ENCODE measurements at regions not wholly inside any gene's neighbourhood (a gene's known extent, or its start where the extent isn't known, plus 50 kb on each side); places are given as distances from the start of the nearest gene placed in this dataset.

DNA sequence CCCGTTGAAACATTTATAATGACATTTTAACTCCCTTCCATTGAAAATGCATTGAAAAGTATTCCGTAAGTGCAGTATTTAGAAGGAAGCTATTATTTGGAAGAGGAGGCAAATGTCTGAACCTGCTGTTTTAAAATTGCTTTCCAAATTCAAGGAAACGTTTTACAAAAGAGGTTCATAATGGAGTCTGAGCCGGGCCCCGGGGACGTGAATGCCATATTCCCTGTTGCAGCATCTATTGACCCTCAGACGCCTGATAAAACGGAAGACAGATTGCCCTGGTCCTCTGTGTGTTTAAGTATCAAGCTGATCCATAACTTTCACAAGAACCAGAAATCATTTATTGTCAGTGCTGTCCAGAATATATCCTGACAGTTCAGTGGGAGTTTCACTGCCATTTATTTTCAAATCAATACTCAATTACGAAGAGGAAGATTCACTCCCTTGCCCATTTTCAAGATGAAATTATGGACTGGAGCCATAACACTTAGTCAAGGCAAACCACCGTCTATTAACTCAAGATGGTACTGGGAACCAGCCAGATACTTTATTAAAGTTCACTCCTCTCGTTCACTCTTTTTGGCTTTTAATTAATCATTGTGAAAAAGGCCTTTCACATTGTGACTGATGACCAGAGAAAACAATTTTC, 435.7 kb upstream of the PFKP start:
- no peaks in the 10 kb centered on the region for H3K79me2 ChIP-seq (ENCODE audit: low read length)
- H3K4me2 ChIP-seq (ENCODE audit: low read length), result no peak overlapping the region
- no peaks in the 10 kb centered on the region for H4K20me1 ChIP-seq (ENCODE audit: low read length)
- TF ChIP-seq EZH2 (IDR thresholded peaks at IDR 0.05; ENCODE audit: low read length, unreplicated experiment) (no peak), EZH2phosphoT487 (IDR thresholded peaks at IDR 0.05; ENCODE audit: borderline replicate concordance, low read length) (no peak)
- TF ChIP-seq, protein P1, sequence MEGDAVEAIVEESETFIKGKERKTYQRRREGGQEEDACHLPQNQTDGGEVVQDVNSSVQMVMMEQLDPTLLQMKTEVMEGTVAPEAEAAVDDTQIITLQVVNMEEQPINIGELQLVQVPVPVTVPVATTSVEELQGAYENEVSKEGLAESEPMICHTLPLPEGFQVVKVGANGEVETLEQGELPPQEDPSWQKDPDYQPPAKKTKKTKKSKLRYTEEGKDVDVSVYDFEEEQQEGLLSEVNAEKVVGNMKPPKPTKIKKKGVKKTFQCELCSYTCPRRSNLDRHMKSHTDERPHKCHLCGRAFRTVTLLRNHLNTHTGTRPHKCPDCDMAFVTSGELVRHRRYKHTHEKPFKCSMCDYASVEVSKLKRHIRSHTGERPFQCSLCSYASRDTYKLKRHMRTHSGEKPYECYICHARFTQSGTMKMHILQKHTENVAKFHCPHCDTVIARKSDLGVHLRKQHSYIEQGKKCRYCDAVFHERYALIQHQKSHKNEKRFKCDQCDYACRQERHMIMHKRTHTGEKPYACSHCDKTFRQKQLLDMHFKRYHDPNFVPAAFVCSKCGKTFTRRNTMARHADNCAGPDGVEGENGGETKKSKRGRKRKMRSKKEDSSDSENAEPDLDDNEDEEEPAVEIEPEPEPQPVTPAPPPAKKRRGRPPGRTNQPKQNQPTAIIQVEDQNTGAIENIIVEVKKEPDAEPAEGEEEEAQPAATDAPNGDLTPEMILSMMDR (conservative IDR thresholded peaks at IDR 0.05; ENCODE audit: low read depth, low read length), result no peak
- H2AFZ ChIP-seq (ENCODE audit: low read length), result no peak overlapping the region
- ChIA-PET CTCF (no interaction called here), POLR2A (ENCODE audit: unreplicated experiment) (no interaction called here)
- intact Hi-C loops (cut with micrococcal nuclease), result no loop called here
- no peak overlapping the region for H3K27ac ChIP-seq (ENCODE audit: low read length)
- H3K36me3 ChIP-seq (ENCODE audit: low read depth, low read length), result no peaks in the 10 kb centered on the region
- no peak overlapping the region for H3K9ac ChIP-seq (ENCODE audit: low read length)
- no peak overlapping the region for H3K4me3 ChIP-seq (ENCODE audit: low read length)
- no TSS peak for BruUV-seq (replicated peaks)
- no peak for ATAC-seq
- DNase-seq, result no peak
- no peaks in the 10 kb centered on the region for H3K27me3 ChIP-seq (ENCODE audit: low read length)
- H3K4me1 ChIP-seq (ENCODE audit: insufficient read depth, low read length), result no peaks in the 10 kb centered on the region
- no peaks in the 10 kb centered on the region for H3K9me2 ChIP-seq (replicated peaks; ENCODE audit: low read length)
- H3F3A ChIP-seq (ENCODE audit: low read length, unreplicated experiment), result no peaks in the 10 kb centered on the region
- H3K9me3 ChIP-seq (ENCODE audit: low read length), result no peaks in the 10 kb centered on the region

DNA sequence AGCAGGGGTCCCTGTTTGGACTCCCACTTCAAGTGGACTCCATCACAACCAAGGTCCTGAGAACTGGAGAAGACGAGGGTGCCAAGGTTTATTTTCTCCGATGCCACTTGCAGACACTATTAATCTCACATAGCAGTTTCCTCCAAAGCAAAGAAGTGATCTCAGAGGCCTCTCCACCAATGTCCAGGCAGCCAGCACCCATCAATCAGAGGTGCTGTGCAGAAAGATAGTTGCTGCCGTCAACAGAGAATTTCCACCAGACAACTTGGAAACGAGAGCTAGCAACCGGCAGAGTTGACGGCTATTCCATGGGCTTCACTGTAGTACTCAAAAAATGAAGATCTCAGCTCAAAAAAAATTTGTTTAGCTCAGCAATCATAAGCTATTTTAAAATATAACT, 438.6 kb upstream of the PFKP start:
- Histone ChIP-seq H3K4me3 (ENCODE audit: low read length) (no peak overlapping the region), H3K27me3 (ENCODE audit: low read length) (no peaks in the 10 kb centered on the region; the same call in 1 of the 2 replicates), H3K9me2 (replicated peaks; ENCODE audit: low read length) (no peaks in the 10 kb centered on the region), H3K79me2 (ENCODE audit: low read length) (no peaks in the 10 kb centered on the region), H3K9ac (ENCODE audit: low read length) (no peak overlapping the region), H2AFZ (ENCODE audit: low read length) (no peak overlapping the region), H4K20me1 (ENCODE audit: low read length) (no peaks in the 10 kb centered on the region), H3K4me1 (ENCODE audit: insufficient read depth, low read length) (no peaks in the 10 kb centered on the region), H3K36me3 (ENCODE audit: low read depth, low read length) (no peaks in the 10 kb centered on the region), H3K27ac (ENCODE audit: low read length) (no peak overlapping the region), H3K9me3 (ENCODE audit: low read length) (no peaks in the 10 kb centered on the region), H3K4me2 (ENCODE audit: low read length) (no peak overlapping the region), H3F3A (ENCODE audit: low read length, unreplicated experiment) (no peaks in the 10 kb centered on the region)
- TF ChIP-seq EZH2 (IDR thresholded peaks at IDR 0.05; ENCODE audit: low read length, unreplicated experiment) (no peak), EZH2phosphoT487 (IDR thresholded peaks at IDR 0.05; ENCODE audit: borderline replicate concordance, low read length) (no peak)
- TF ChIP-seq, protein P1 (conservative IDR thresholded peaks at IDR 0.05; ENCODE audit: low read depth, low read length), result no peak
- ChIA-PET POLR2A (ENCODE audit: unreplicated experiment) (no interaction called here), CTCF (no interaction called here)
- DNase-seq, result no peak
- intact Hi-C loops (cut with micrococcal nuclease), result no loop called here
- no peak for ATAC-seq
- no TSS peak for BruUV-seq (replicated peaks)

DNA sequence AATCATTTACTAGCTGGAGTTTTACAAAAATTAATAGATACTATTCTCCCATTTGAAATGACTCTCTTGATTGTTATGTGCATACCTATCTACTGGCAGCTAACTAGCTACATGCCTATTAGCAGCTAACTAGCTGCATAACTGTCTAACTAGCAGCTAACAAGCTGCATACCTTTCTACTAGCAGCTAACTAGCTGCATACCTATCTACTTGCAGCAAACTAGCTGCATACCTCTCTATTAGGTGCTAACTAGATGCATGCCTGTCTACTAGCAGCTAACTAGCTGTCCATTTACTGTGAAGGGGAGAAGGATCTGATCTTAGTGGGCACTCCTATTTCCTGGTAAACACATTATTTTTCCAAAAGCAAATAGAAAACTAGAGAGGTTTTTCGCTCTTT, 439.4 kb upstream of the PFKP start:
- no peaks in the 10 kb centered on the region for H3K36me3 ChIP-seq (ENCODE audit: low read depth, low read length)
- no peak for TF ChIP-seq EZH2 (IDR thresholded peaks at IDR 0.05; ENCODE audit: low read length, unreplicated experiment)
- TF ChIP-seq, protein P1 (conservative IDR thresholded peaks at IDR 0.05; ENCODE audit: low read depth, low read length), result no peak
- TF ChIP-seq EZH2phosphoT487 (IDR thresholded peaks at IDR 0.05; ENCODE audit: borderline replicate concordance, low read length), result no peak
- ATAC-seq (no peak), DNase-seq (no peak)
- H2AFZ ChIP-seq (ENCODE audit: low read length), result no peak overlapping the region
- no peaks in the 10 kb centered on the region for H3K9me2 ChIP-seq (replicated peaks; ENCODE audit: low read length)
- H3K27ac ChIP-seq (ENCODE audit: low read length), result no peak overlapping the region
- intact Hi-C loops (cut with micrococcal nuclease), result no loop called here
- no peaks in the 10 kb centered on the region; the same call in 1 of the 2 replicates for H3K27me3 ChIP-seq (ENCODE audit: low read length)
- no peak overlapping the region for H3K9ac ChIP-seq (ENCODE audit: low read length)
- H3K79me2 ChIP-seq (ENCODE audit: low read length), result no peaks in the 10 kb centered on the region
- H3K4me3 ChIP-seq (ENCODE audit: low read length), result no peak overlapping the region
- no peaks in the 10 kb centered on the region for H3K9me3 ChIP-seq (ENCODE audit: low read length)
- no TSS peak for BruUV-seq (replicated peaks)
- no peak overlapping the region for H3K4me2 ChIP-seq (ENCODE audit: low read length)
- POLR2A ChIA-PET (ENCODE audit: unreplicated experiment), result no interaction called here
- CTCF ChIA-PET, result no interaction called here
- H4K20me1 ChIP-seq (ENCODE audit: low read length), result no peaks in the 10 kb centered on the region
- no peaks in the 10 kb centered on the region for H3K4me1 ChIP-seq (ENCODE audit: insufficient read depth, low read length)
- no peaks in the 10 kb centered on the region for H3F3A ChIP-seq (ENCODE audit: low read length, unreplicated experiment)

All from PC-3 (cell line).